Osteoblast (primary cell): ENCODE measurements at regions not wholly inside any gene's neighbourhood (a gene's known extent, or its start where the extent isn't known, plus 50 kb on each side); places are given as distances from the start of the nearest gene placed in this dataset.

ENCODE experiments used
- DNase-seq: peaks from one replicate; pipeline ENCODE4 v3.0.0; 2011; ENCODE audit warnings: low spot score, mixed read lengths; ENCODE audit not compliant: insufficient read length; ENCODE audit errors: missing footprints
- H2AFZ ChIP-seq: 2 replicates; pipeline ENCODE4 v1.6.0; 2011; ENCODE audit warnings: mild to moderate bottlenecking, low read length
- H3K27ac ChIP-seq: 2 replicates; pipeline ENCODE4 v1.5.1; 2011; ENCODE audit warnings: mild to moderate bottlenecking, low read depth, low read length, moderate library complexity
- H3K27me3 ChIP-seq: 2 replicates; pipeline ENCODE4 v1.6.0; 2012; ENCODE audit warnings: mild to moderate bottlenecking, control low read depth, inconsistent platforms, low read length, moderate library complexity; ENCODE audit not compliant: insufficient read depth
- H3K36me3 ChIP-seq: 2 replicates; pipeline ENCODE4 v1.5.1; 2011; ENCODE audit warnings: mild to moderate bottlenecking, low read length, control low read depth, moderate library complexity; ENCODE audit not compliant: insufficient read depth
- H3K4me1 ChIP-seq: 2 replicates; pipeline ENCODE4 v1.5.1; 2011; ENCODE audit warnings: mild to moderate bottlenecking, low read length, control low read depth, moderate library complexity; ENCODE audit not compliant: insufficient read depth
- H3K4me2 ChIP-seq: 2 replicates; pipeline ENCODE4 v1.6.0; 2011; ENCODE audit warnings: mild to moderate bottlenecking, low read length; ENCODE audit not compliant: insufficient read depth
- H3K4me3 ChIP-seq: fragments of 200-600 bp; sonication (generic); 3 replicates; pipeline ENCODE4 v1.5.1; 2012; ENCODE audit warnings: mild to moderate bottlenecking, low read length, inconsistent platforms; ENCODE audit not compliant: insufficient read depth
- H3K79me2 ChIP-seq: 2 replicates; pipeline ENCODE4 v1.6.0; 2012; ENCODE audit warnings: mild to moderate bottlenecking, low read length, control low read depth, inconsistent platforms; ENCODE audit not compliant: insufficient read depth
- H3K9me3 ChIP-seq: 2 replicates; pipeline ENCODE4 v1.5.1; 2011; ENCODE audit warnings: low read depth, low read length, control low read depth
- H4K20me1 ChIP-seq: 2 replicates; pipeline ENCODE4 v1.6.0; 2012; ENCODE audit warnings: mild to moderate bottlenecking, low read length, control low read depth; ENCODE audit not compliant: insufficient read depth
- CTCF ChIP-seq: IDR thresholded peaks from 2 replicates; pipeline ENCODE4 v1.5.1; 2011; ENCODE audit warnings: mild to moderate bottlenecking, low read depth, low read length, moderate library complexity; ENCODE audit errors: extremely low read depth

DNA sequence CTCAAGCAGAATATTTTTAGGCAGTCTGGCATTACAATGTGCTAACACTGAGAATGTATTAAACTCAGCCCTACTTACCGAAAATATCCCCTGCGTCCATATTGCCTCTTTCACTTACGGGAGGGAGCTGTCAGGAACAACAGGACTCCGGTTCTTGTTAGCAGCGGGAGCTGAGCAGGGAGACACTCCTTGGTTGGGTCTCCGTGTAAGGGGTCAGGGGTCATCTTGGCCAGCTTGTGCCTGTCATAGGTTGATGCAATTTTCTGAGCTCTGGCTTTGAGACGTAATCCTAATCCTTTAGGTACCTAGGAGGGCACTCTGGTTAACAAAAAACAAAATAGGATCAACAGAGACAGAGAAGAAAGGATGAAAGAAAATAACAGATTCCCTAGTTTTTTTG lies 1477.2 kb downstream of the BRD1 start:
- Histone ChIP-seq H3K36me3 (no peaks in the 10 kb centered on the region), H3K4me1 (no peaks in the 10 kb centered on the region), H3K4me3 (no peak overlapping the region), H4K20me1 (no peaks in the 10 kb centered on the region), H3K27me3 (no peaks in the 10 kb centered on the region), H3K4me2 (no peak overlapping the region), H3K27ac (no peak overlapping the region), H3K9me3 (no peaks in the 10 kb centered on the region), H3K79me2 (no peaks in the 10 kb centered on the region), H2AFZ (no peak overlapping the region)
- no peak for DNase-seq
- TF ChIP-seq CTCF, result no peak

GRCh38 chr22:48348855-48349254 lies 1478.8 kb downstream of the BRD1 start:
- H3K9me3 ChIP-seq, result no peaks in the 10 kb centered on the region
- H3K79me2 ChIP-seq, result no peaks in the 10 kb centered on the region
- no peaks in the 10 kb centered on the region for H3K4me1 ChIP-seq
- no peaks in the 10 kb centered on the region for H3K27me3 ChIP-seq
- no peak for DNase-seq
- no peak for TF ChIP-seq CTCF
- no peak overlapping the region for H3K4me2 ChIP-seq
- H2AFZ ChIP-seq, result no peak overlapping the region
- no peak overlapping the region for H3K27ac ChIP-seq
- no peak overlapping the region for H3K4me3 ChIP-seq
- no peaks in the 10 kb centered on the region for H3K36me3 ChIP-seq
- H4K20me1 ChIP-seq, result no peaks in the 10 kb centered on the region

- DNase-seq, result no peak
- no peaks in the 10 kb centered on the region for H3K36me3 ChIP-seq
These were observed 1480.4 kb downstream of the BRD1 start for GRCh38 chr22:48347311-48347710.

DNA sequence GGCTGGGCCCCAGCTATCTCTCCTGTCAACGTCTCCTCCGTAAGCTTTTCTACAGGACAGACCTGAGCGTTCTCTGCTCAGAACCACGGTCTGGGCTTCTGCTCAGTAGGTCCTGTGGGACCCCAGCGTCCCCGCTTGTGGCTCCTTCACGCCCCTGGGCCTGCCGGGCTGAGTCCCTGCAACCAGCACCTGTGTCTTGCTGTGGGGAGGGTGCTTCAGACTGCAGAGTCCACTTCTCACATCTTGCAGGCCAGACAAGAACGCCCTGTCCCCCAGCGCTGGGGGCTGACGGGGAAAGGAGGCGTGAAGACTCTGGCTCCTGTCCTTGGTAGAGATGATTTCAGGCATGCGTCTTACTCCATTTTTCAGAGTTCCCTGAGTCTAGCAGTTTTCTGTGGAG lies 1480.8 kb downstream of the BRD1 start:
- no peak for TF ChIP-seq CTCF
- Histone ChIP-seq H3K4me3 (no peak overlapping the region), H3K27ac (no peak overlapping the region), H3K79me2 (no peaks in the 10 kb centered on the region), H2AFZ (no peak overlapping the region), H4K20me1 (no peaks in the 10 kb centered on the region), H3K4me1 (no peaks in the 10 kb centered on the region), H3K27me3 (no peaks in the 10 kb centered on the region), H3K9me3 (no peaks in the 10 kb centered on the region), H3K4me2 (no peak overlapping the region), H3K36me3 (no peaks in the 10 kb centered on the region)
- no peak for DNase-seq

More at GRCh38 chr22:48347311-48347710, 1480.4 kb downstream of the BRD1 start:
- no peak overlapping the region for H2AFZ ChIP-seq
- H3K79me2 ChIP-seq, result no peaks in the 10 kb centered on the region
- H3K9me3 ChIP-seq, result no peaks in the 10 kb centered on the region
- H3K4me1 ChIP-seq, result no peaks in the 10 kb centered on the region
- H3K4me2 ChIP-seq, result no peak overlapping the region
- H3K27me3 ChIP-seq, result no peaks in the 10 kb centered on the region
- H4K20me1 ChIP-seq, result no peaks in the 10 kb centered on the region
- no peak for TF ChIP-seq CTCF
- no peak overlapping the region for H3K4me3 ChIP-seq
- H3K27ac ChIP-seq, result no peak overlapping the region
